ENCODE measurements at regions not wholly inside any gene's neighbourhood (a gene's known extent, or its start where the extent isn't known, plus 50 kb on each side); places are given as distances from the start of the nearest gene placed in this dataset.

- H3K4me1 ChIP-seq (replicated peaks in 1 of 4; ENCODE audit: control insufficient read depth in 3 of 4, insufficient read depth in 4 of 4, low read length in 3 of 4): peaks cover 3 to 13% (median 9%) of the 10 kb centered on the region in 4 experiments; a peak in 5 of 7 replicates
- H2BK20ac ChIP-seq (ENCODE audit: low read length): no peak overlapping the region
- no peak overlapping the region for H4K5ac ChIP-seq (ENCODE audit: insufficient read length, low read depth, low read length)
- H3K18ac ChIP-seq (ENCODE audit: extremely low read depth, low read length): no peak overlapping the region
- FAIRE-seq (no peak), DNase-seq (ENCODE audit: low read depth in 1 of 2, low spot score in 2 of 2) (no peak)
- no peak overlapping the region for H3K4ac ChIP-seq (replicated peaks; ENCODE audit: insufficient read length, low read depth, low read length)
- H3K14ac ChIP-seq (ENCODE audit: insufficient read length): no peak overlapping the region
- H2AFZ ChIP-seq (ENCODE audit: low read length): no peak overlapping the region
- H3K79me2 ChIP-seq (ENCODE audit: control insufficient read depth in 1 of 2, insufficient read depth in 2 of 2, low read length in 2 of 2): no peaks in the 10 kb centered on the region
- H3K4me3 ChIP-seq (ENCODE audit: extremely low read depth in 1 of 4, insufficient read depth in 2 of 4, low read depth in 3 of 4, low read length in 4 of 4): no peak overlapping the region
- ChIA-PET POLR2A (ENCODE audit: partially characterized antibody) (no interaction called here), CTCF (ENCODE audit: partially characterized antibody) (no interaction called here)
- no peak overlapping the region for H2BK5ac ChIP-seq (ENCODE audit: low read depth, low read length)
- peaks cover 17% of the 10 kb centered on the region in 2 experiments for H3K9me3 ChIP-seq (ENCODE audit: insufficient read depth in 2 of 2, low read depth in 1 of 2, low read length in 1 of 2)
- no peak overlapping the region for H4K91ac ChIP-seq (replicated peaks; ENCODE audit: insufficient read length, low read length)
- H3K27ac ChIP-seq (ENCODE audit: low read depth, low read length): no peak overlapping the region
- H2BK120ac ChIP-seq (replicated peaks; ENCODE audit: low read depth, low read length): no peak overlapping the region
- no peaks in the 10 kb centered on the region; the same call in 1 of the 2 replicates for H3K23me2 ChIP-seq (ENCODE audit: low read depth, low read length)
- WGBS, 2 experiments (ENCODE audit: extremely low coverage in 1 of 2, insufficient coverage in 1 of 2, insufficient read length in 1 of 2, insufficient replicate concordance in 2 of 2, low coverage in 1 of 2, low lambda C conversion rate in 2 of 2, missing lambda C conversion rate in 1 of 2): 96% methylated on average over 6 of the region's 6 CpGs; no CpG with 5 or more reads in 1 of the 2 experiments
- H3K23ac ChIP-seq (ENCODE audit: insufficient read length): no peak overlapping the region
- H4K8ac ChIP-seq (ENCODE audit: extremely low read depth, insufficient read depth, low read length): no peak overlapping the region
- no peaks in the 10 kb centered on the region for H3K36me3 ChIP-seq (ENCODE audit: control insufficient read depth in 2 of 4, insufficient read depth in 4 of 4, low read length in 3 of 4)
- H2AK5ac ChIP-seq (ENCODE audit: low read depth, low read length): no peak overlapping the region
- H3K4me2 ChIP-seq (ENCODE audit: insufficient read depth in 1 of 2, low read depth in 2 of 2, low read length in 2 of 2): no peak overlapping the region
- no peak overlapping the region for H3K56ac ChIP-seq (replicated peaks; ENCODE audit: insufficient read length, low read depth, low read length)
- H2BK12ac ChIP-seq (ENCODE audit: low read depth, low read length): no peak overlapping the region
- H3K9ac ChIP-seq (replicated peaks in 1 of 4; ENCODE audit: extremely low read depth in 1 of 4, low read depth in 3 of 4, low read length in 3 of 4): no peak overlapping the region
- no peaks in the 10 kb centered on the region for H3K79me1 ChIP-seq (ENCODE audit: low read depth, low read length)
- no peaks in the 10 kb centered on the region; a peak in 2 of 7 replicates for H3K27me3 ChIP-seq (replicated peaks in 1 of 4; ENCODE audit: control insufficient read depth in 3 of 4, extremely low read depth in 1 of 4, insufficient read depth in 3 of 4, low read length in 3 of 4)
- no peak overlapping the region for H2BK15ac ChIP-seq (ENCODE audit: low read length)
- H4K20me1 ChIP-seq (replicated peaks in 1 of 2; ENCODE audit: control insufficient read depth in 1 of 2, insufficient read depth in 2 of 2, low read length in 2 of 2): no peaks in the 10 kb centered on the region
- TF ChIP-seq POLR2A (IDR thresholded peaks at IDR 0.05; ENCODE audit: control extremely low read depth in 1 of 2, low read depth in 2 of 2, low read length in 2 of 2) (no peak), JUND (IDR thresholded peaks at IDR 0.05; ENCODE audit: low read length) (no peak), SP2 (IDR thresholded peaks at IDR 0.05; ENCODE audit: low read length) (no peak), PHF8 (conservative IDR thresholded peaks at IDR 0.05; ENCODE audit: low read depth, low read length) (no peak), NRF1 (IDR thresholded peaks at IDR 0.05; ENCODE audit: low read depth, low read length) (no peak)
Measured at GRCh38 chr9:87333802-87334201, 163.9 kb upstream of the DAPK1 start.
